Caco-2 (cell line): ENCODE measurements at regions not wholly inside any gene's neighbourhood (a gene's known extent, or its start where the extent isn't known, plus 50 kb on each side); places are given as distances from the start of the nearest gene placed in this dataset.

ENCODE experiments used
- BruUV-seq: library from RNA; stranded (reverse); fragments of 400-500 nt; replicated peaks from 2 replicates; lab custom pipeline; 2021; lab: Mats Ljungman, UMichigan
- CTCF ChIA-PET: fragments of 300-600 bp; sonication (Branson Sonifier 250); formaldehyde crosslinking; loops from one replicate; lab custom pipeline; 2022; ENCODE audit warnings: antibody characterized with exemption; lab: Charles Lee
- POLR2A ChIA-PET: fragments of 300-600 bp; sonication (Branson Sonifier 250); formaldehyde crosslinking; loops from one replicate; lab custom pipeline; 2022; ENCODE audit warnings: antibody characterized with exemption; lab: Charles Lee
- DNase-seq, 2 experiments: peaks; one replicate each; pipeline versions ENCODE4 v3.0.0 to v3.0.0-alpha.2; 2020 to 2022
- H3K27me3 ChIP-seq: replicated peaks from 2 replicates; pipeline ENCODE4 v1.6.0; 2011; ENCODE audit warnings: low read length; ENCODE audit not compliant: control insufficient read depth, insufficient read depth
- H3K36me3 ChIP-seq: 2 replicates; pipeline ENCODE4 v1.5.1; 2011; ENCODE audit warnings: low read length; ENCODE audit not compliant: control insufficient read depth, insufficient read depth
- H3K4me1 ChIP-seq: fragments of 250-450 bp; sonication (Bioruptor Pico); 2 replicates; pipeline ENCODE4 v1.5.1; 2020; ENCODE audit warnings: mild to moderate bottlenecking
- H3K4me3 ChIP-seq: 2 replicates; pipeline ENCODE4 v1.5.1; 2011; ENCODE audit warnings: low read depth, mild to moderate bottlenecking, control low read depth, low read length
- H3K9me3 ChIP-seq: fragments of 250-450 bp; sonication (Bioruptor Pico); 2 replicates; pipeline ENCODE4 v1.5.1; 2020; ENCODE audit warnings: mild to moderate bottlenecking, moderate library complexity
- H3K27ac Mint-ChIP-seq: one replicate; pipeline ENCODE4 v1.8.0; 2022; ENCODE audit warnings: mixed read lengths; ENCODE audit not compliant: unreplicated experiment
- H3K27me3 Mint-ChIP-seq: one replicate; pipeline ENCODE4 v1.8.0; 2022; ENCODE audit warnings: mixed read lengths; ENCODE audit not compliant: insufficient read depth, unreplicated experiment
- H3K36me3 Mint-ChIP-seq: one replicate; pipeline ENCODE4 v1.8.0; 2022; ENCODE audit warnings: mild to moderate bottlenecking, mixed read lengths; ENCODE audit not compliant: insufficient read depth, unreplicated experiment
- H3K4me1 Mint-ChIP-seq: one replicate; pipeline ENCODE4 v1.8.0; 2022; ENCODE audit warnings: low read depth, mixed read lengths; ENCODE audit not compliant: unreplicated experiment
- H3K4me3 Mint-ChIP-seq: one replicate; pipeline ENCODE4 v1.8.0; 2022; ENCODE audit warnings: mild to moderate bottlenecking, moderate library complexity, mixed read lengths; ENCODE audit not compliant: unreplicated experiment
- H3K9me3 Mint-ChIP-seq: one replicate; pipeline ENCODE4 v1.8.0; 2022; ENCODE audit warnings: mixed read lengths; ENCODE audit not compliant: unreplicated experiment
- intact Hi-C: fragments of 100-400 bp; cut with micrococcal nuclease; formaldehyde crosslinking; loops from one replicate; pipeline ENCODE4 v1.10.0; 2022; ENCODE audit not compliant: unreplicated experiment
- TF ChIP-seq, protein P1 (sequence below), 2 experiments: fragments of 200-600 bp in 1 of 2; IDR thresholded peaks; 1 replicate in 1 of 2; 2 replicates in 1 of 2; pipeline versions ENCODE4 v1.5.1 to v1.8.0; 2011 to 2022; ENCODE audit warnings: antibody characterized with exemption in 1 of 2, control low read depth in 1 of 2, inconsistent platforms in 1 of 2, low read depth in 1 of 2, low read length in 1 of 2, mild to moderate bottlenecking in 1 of 2, moderate library complexity in 1 of 2; ENCODE audit not compliant: insufficient read depth in 1 of 2, severe bottlenecking in 1 of 2, unreplicated experiment in 1 of 2

DNA sequence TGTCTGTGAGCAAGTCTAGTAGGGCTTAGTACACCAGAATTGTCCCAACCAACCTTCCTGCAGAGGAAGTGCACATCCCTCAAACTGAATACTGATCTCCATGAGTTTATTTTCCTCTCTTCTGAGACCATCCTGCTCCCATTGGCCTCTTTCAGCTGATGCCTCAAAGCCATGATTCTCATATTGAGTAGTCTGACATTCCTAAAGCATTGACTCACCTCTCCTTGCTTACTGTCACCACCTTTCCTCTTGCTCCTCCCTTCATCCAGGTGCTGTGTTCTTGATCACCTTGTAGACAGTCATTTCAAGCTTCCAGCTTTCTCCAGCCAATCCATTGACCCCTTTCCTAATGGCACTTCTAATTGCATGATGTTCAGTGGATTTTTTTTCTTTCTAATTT lies 583.7 kb upstream of the USP15 start:
- POLR2A ChIA-PET = no interaction called here
- BruUV-seq = no TSS peak
- H3K4me1 Mint-ChIP-seq = no peaks in the 10 kb centered on the region
- Histone ChIP-seq H3K4me3 (no peak overlapping the region), H3K27me3 (no peaks in the 10 kb centered on the region), H3K36me3 (no peaks in the 10 kb centered on the region), H3K4me1 (no peaks in the 10 kb centered on the region), H3K9me3 (peaks cover under 1% of the 10 kb centered on the region; the same call in 1 of the 2 replicates)
- H3K36me3 Mint-ChIP-seq = no peaks in the 10 kb centered on the region
- intact Hi-C loops = no loop called here
- no peaks in the 10 kb centered on the region for H3K27me3 Mint-ChIP-seq
- H3K4me3 Mint-ChIP-seq = no peak overlapping the region
- CTCF ChIA-PET = no interaction called here
- peaks cover 15% of the 10 kb centered on the region for H3K9me3 Mint-ChIP-seq
- no peak for DNase-seq
- H3K27ac Mint-ChIP-seq = no peak overlapping the region
- TF ChIP-seq, protein P1, sequence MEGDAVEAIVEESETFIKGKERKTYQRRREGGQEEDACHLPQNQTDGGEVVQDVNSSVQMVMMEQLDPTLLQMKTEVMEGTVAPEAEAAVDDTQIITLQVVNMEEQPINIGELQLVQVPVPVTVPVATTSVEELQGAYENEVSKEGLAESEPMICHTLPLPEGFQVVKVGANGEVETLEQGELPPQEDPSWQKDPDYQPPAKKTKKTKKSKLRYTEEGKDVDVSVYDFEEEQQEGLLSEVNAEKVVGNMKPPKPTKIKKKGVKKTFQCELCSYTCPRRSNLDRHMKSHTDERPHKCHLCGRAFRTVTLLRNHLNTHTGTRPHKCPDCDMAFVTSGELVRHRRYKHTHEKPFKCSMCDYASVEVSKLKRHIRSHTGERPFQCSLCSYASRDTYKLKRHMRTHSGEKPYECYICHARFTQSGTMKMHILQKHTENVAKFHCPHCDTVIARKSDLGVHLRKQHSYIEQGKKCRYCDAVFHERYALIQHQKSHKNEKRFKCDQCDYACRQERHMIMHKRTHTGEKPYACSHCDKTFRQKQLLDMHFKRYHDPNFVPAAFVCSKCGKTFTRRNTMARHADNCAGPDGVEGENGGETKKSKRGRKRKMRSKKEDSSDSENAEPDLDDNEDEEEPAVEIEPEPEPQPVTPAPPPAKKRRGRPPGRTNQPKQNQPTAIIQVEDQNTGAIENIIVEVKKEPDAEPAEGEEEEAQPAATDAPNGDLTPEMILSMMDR (IDR thresholded peaks at IDR 0.05; ENCODE audit: insufficient read depth in 1 of 2, low read depth in 1 of 2, low read length in 1 of 2, severe bottlenecking in 1 of 2, unreplicated experiment in 1 of 2) = no peak

DNA sequence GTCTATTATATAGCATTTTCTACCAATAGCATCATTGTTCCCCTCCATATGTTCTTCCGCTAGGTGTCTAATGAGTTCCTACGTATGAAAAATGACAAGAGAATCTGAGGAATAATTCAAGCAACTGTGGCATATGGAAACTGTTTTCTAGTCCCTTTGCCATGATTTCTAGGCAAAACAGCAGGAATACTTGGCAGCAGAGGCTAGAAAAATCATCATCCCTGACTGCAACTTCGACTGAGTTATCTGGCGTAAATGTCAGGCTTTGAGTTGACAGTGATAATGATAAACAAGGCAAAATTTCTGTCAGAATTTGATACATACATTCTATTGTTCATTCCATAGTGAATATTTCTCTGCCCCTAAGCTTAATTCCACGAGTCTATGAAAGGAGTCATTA lies 572.8 kb upstream of the USP15 start:
- H3K27me3 ChIP-seq = no peaks in the 10 kb centered on the region
- no peaks in the 10 kb centered on the region for H3K4me1 ChIP-seq
- ChIA-PET POLR2A (no interaction called here), CTCF (no interaction called here)
- H3K27me3 Mint-ChIP-seq = no peaks in the 10 kb centered on the region
- DNase-seq = no peak
- H3K36me3 ChIP-seq = no peaks in the 10 kb centered on the region
- no peaks in the 10 kb centered on the region for H3K9me3 ChIP-seq
- H3K4me1 Mint-ChIP-seq = no peaks in the 10 kb centered on the region
- H3K9me3 Mint-ChIP-seq = no peaks in the 10 kb centered on the region
- TF ChIP-seq, protein P1 (IDR thresholded peaks at IDR 0.05; ENCODE audit: insufficient read depth in 1 of 2, low read depth in 1 of 2, low read length in 1 of 2, severe bottlenecking in 1 of 2, unreplicated experiment in 1 of 2) = no peak
- no peaks in the 10 kb centered on the region for H3K36me3 Mint-ChIP-seq
- no peak overlapping the region for H3K27ac Mint-ChIP-seq
- BruUV-seq = no TSS peak
- no peak overlapping the region for H3K4me3 ChIP-seq
- intact Hi-C loops = no loop called here
- H3K4me3 Mint-ChIP-seq = no peak overlapping the region

DNA sequence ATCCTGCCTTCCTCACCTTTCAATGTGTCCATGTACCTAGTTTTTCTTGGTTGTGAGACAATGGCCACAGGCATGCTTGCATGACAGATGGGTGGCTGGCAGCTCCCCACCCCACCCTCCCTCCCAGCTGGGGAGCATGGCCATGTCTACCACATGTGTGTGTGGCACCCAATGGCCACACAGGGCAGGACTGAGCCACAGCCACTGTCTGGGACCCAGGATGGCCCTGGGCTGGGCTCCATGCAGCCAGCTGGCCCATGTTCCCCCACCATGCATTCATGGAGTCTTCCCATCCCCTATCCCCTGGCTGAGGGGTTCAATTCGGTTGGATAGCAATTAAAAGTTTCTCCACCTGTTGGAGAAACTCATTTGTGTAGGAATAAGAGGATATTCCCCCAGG lies 566.0 kb upstream of the USP15 start:
- Mint-ChIP-seq H3K27me3 (no peaks in the 10 kb centered on the region), H3K4me1 (no peaks in the 10 kb centered on the region), H3K9me3 (no peaks in the 10 kb centered on the region), H3K27ac (no peak overlapping the region), H3K4me3 (no peak overlapping the region), H3K36me3 (no peaks in the 10 kb centered on the region)
- H3K27me3 ChIP-seq = no peaks in the 10 kb centered on the region
- intact Hi-C loops = no loop called here
- no peaks in the 10 kb centered on the region for H3K36me3 ChIP-seq
- no peak overlapping the region for H3K4me3 ChIP-seq
- BruUV-seq = no TSS peak
- no peaks in the 10 kb centered on the region for H3K4me1 ChIP-seq
- ChIA-PET CTCF (no interaction called here), POLR2A (no interaction called here)
- H3K9me3 ChIP-seq = peaks cover 3% of the 10 kb centered on the region; the same call in 1 of the 2 replicates
- no peak for DNase-seq
- TF ChIP-seq, protein P1 (IDR thresholded peaks at IDR 0.05; ENCODE audit: insufficient read depth in 1 of 2, low read depth in 1 of 2, low read length in 1 of 2, severe bottlenecking in 1 of 2, unreplicated experiment in 1 of 2) = no peak
